ENCODE measurements at regions not wholly inside any gene's neighbourhood (a gene's known extent, or its start where the extent isn't known, plus 50 kb on each side); places are given as distances from the start of the nearest gene placed in this dataset.

- H3K4me3 ChIP-seq (ENCODE audit: low read depth, low read length, poor library complexity, severe bottlenecking): no peak overlapping the region
- CTCF ChIA-PET (ENCODE audit: unreplicated experiment): no interaction called here
Measured at GRCh38 chr1:213573648-213574009, 414.1 kb upstream of the PROX1 start.

GRCh38 chr1:213582976-213583567, 404.7 kb upstream of the PROX1 start:
- POLR2A ChIA-PET: no interaction called here
- intact Hi-C loops (cut with micrococcal nuclease; ENCODE audit: unreplicated experiment): no loop called here
- no peak overlapping the region for H2AFZ ChIP-seq (ENCODE audit: low read length)
- H3K4me2 ChIP-seq (ENCODE audit: low read length): no peak overlapping the region
- no peak overlapping the region for H3K27ac ChIP-seq (ENCODE audit: low read depth, low read length, poor library complexity, severe bottlenecking)
- H3K79me2 ChIP-seq (ENCODE audit: insufficient read depth, low read depth, low read length): no peaks in the 10 kb centered on the region
- H3K36me3 ChIP-seq (ENCODE audit: insufficient read depth, low read length): no peaks in the 10 kb centered on the region
- no peaks in the 10 kb centered on the region for H4K20me1 ChIP-seq (ENCODE audit: insufficient read depth, low read length)
- H3K9me2 ChIP-seq (ENCODE audit: insufficient read depth, low read length): no peaks in the 10 kb centered on the region
- H3K9me3 ChIP-seq (ENCODE audit: low read length): no peaks in the 10 kb centered on the region
- no peak overlapping the region for H3K4me3 ChIP-seq (ENCODE audit: low read depth, low read length, poor library complexity, severe bottlenecking)
- BruUV-seq (replicated peaks): no TSS peak
- no peaks in the 10 kb centered on the region for H3K4me1 ChIP-seq (ENCODE audit: insufficient read depth, low read length, poor library complexity, severe bottlenecking)
- no peak for TF ChIP-seq CTCF (conservative IDR thresholded peaks at IDR 0.05; ENCODE audit: low read length)
- DNase-seq (ENCODE audit: low spot score): no peak
- CTCF ChIA-PET (ENCODE audit: unreplicated experiment): interaction anchor here (1.1 kb wide), 1 partner anchor 11 kb away, joined by 4 read pairs; no protein-coding TSS in a partner anchor

More at GRCh38 chr1:213573648-213574009, 414.1 kb upstream of the PROX1 start:
- no peak overlapping the region for H3K27ac ChIP-seq (ENCODE audit: low read depth, low read length, poor library complexity, severe bottlenecking)
- POLR2A ChIA-PET: no interaction called here
- no peaks in the 10 kb centered on the region for H3K9me3 ChIP-seq (ENCODE audit: low read length)
- H3K4me1 ChIP-seq (ENCODE audit: insufficient read depth, low read length, poor library complexity, severe bottlenecking): no peaks in the 10 kb centered on the region
- no peaks in the 10 kb centered on the region for H3K36me3 ChIP-seq (ENCODE audit: insufficient read depth, low read length)
- no peak overlapping the region for H2AFZ ChIP-seq (ENCODE audit: low read length)
- intact Hi-C loops (cut with micrococcal nuclease; ENCODE audit: unreplicated experiment): no loop called here
- H3K79me2 ChIP-seq (ENCODE audit: insufficient read depth, low read depth, low read length): no peaks in the 10 kb centered on the region
- BruUV-seq (replicated peaks): no TSS peak
- H3K9me2 ChIP-seq (ENCODE audit: insufficient read depth, low read length): no peaks in the 10 kb centered on the region
- H3K4me2 ChIP-seq (ENCODE audit: low read length): no peak overlapping the region
- TF ChIP-seq CTCF (conservative IDR thresholded peaks at IDR 0.05; ENCODE audit: low read length) (no peak), EZH2phosphoT487 (IDR thresholded peaks at IDR 0.05; ENCODE audit: borderline replicate concordance, low read depth, low read length) (no peak)
- H4K20me1 ChIP-seq (ENCODE audit: insufficient read depth, low read length): no peaks in the 10 kb centered on the region
- DNase-seq (ENCODE audit: low spot score): no peak

GRCh38 chr1:213584272-213584671, 403.5 kb upstream of the PROX1 start:
- H3K27ac ChIP-seq (ENCODE audit: low read depth, low read length, poor library complexity, severe bottlenecking): no peak overlapping the region
- ChIA-PET POLR2A (no interaction called here), CTCF (ENCODE audit: unreplicated experiment) (no interaction called here)
- H2AFZ ChIP-seq (ENCODE audit: low read length): no peak overlapping the region
- no peaks in the 10 kb centered on the region for H3K9me3 ChIP-seq (ENCODE audit: low read length)
- intact Hi-C loops (cut with micrococcal nuclease; ENCODE audit: unreplicated experiment): no loop called here
- H3K79me2 ChIP-seq (ENCODE audit: insufficient read depth, low read depth, low read length): no peaks in the 10 kb centered on the region
- TF ChIP-seq CTCF (conservative IDR thresholded peaks at IDR 0.05; ENCODE audit: low read length) (no peak), EZH2phosphoT487 (IDR thresholded peaks at IDR 0.05; ENCODE audit: borderline replicate concordance, low read depth, low read length) (no peak)
- H3K4me1 ChIP-seq (ENCODE audit: insufficient read depth, low read length, poor library complexity, severe bottlenecking): no peaks in the 10 kb centered on the region
- no peak for DNase-seq (ENCODE audit: low spot score)
- H3K9me2 ChIP-seq (ENCODE audit: insufficient read depth, low read length): no peaks in the 10 kb centered on the region
- H3K4me3 ChIP-seq (ENCODE audit: low read depth, low read length, poor library complexity, severe bottlenecking): no peak overlapping the region
- no peaks in the 10 kb centered on the region for H3K36me3 ChIP-seq (ENCODE audit: insufficient read depth, low read length)
- BruUV-seq (replicated peaks): no TSS peak
- H3K4me2 ChIP-seq (ENCODE audit: low read length): no peak overlapping the region
- H4K20me1 ChIP-seq (ENCODE audit: insufficient read depth, low read length): no peaks in the 10 kb centered on the region
